K562 (cell line): ENCODE measurements at regions not wholly inside any gene's neighbourhood (a gene's known extent, or its start where the extent isn't known, plus 50 kb on each side); places are given as distances from the start of the nearest gene placed in this dataset.

Experiments
- ATAC-seq: fragments of 200-7000 bp; cut with Tn5 transposase; 3 replicates; pipeline ENCODE4 v1.9.1; 2020; ENCODE audit warnings: moderate library complexity
- BruUV-seq: library from RNA; stranded (reverse); fragments of 400-500 nt; replicated peaks from 2 replicates; lab custom pipeline; 2021; lab: Mats Ljungman, UMichigan
- CTCF ChIA-PET: fragments of 300-600 bp; formaldehyde crosslinking; extraction: SDS; loops from one replicate; lab custom pipeline; 2021; ENCODE audit warnings: low intra/inter-chr PET ratio; lab: Yijun Ruan, JAX
- POLR2A ChIA-PET: fragments of 300-600, 350-650 bp; sonication (Branson Sonifier 250); formaldehyde crosslinking; extraction: SDS; loops from one replicate; lab custom pipeline; 2021; ENCODE audit warnings: antibody characterized with exemption, inconsistent platforms; lab: Yijun Ruan, JAX
- DNase-seq, 4 experiments: peaks; one replicate each; pipeline versions ENCODE4 v3.0.0 to v3.0.0-alpha.2; 2011 to 2018; ENCODE audit warnings: low spot score in 3 of 4, mixed read lengths in 3 of 4; ENCODE audit errors: extremely low read depth in 1 of 4
- FAIRE-seq: peaks from 2 replicates; lab custom pipeline; 2011; peaks lifted over from hg19 to GRCh38; lab: Jason Lieb, UNC
- H2AFZ ChIP-seq: 2 replicates; pipeline ENCODE4 v1.6.0; 2011; ENCODE audit warnings: low read depth, low read length, control low read depth, inconsistent platforms
- H3K27ac ChIP-seq: fragments of 200-600 bp; 3 replicates; pipeline ENCODE4 v1.8.0; 2011; ENCODE audit warnings: low read depth, mild to moderate bottlenecking, control low read depth, inconsistent platforms, low read length, moderate library complexity, mixed read lengths; ENCODE audit errors: extremely low read depth
- H3K27me3 ChIP-seq, 2 experiments: fragments of 300-600 bp in 1 of 2; 2 replicates in 1 of 2; 3 replicates in 1 of 2; pipeline versions ENCODE4 v1.6.0 to v1.8.0; 2011; ENCODE audit warnings: inconsistent platforms in 2 of 2, low read length in 2 of 2, mild to moderate bottlenecking in 1 of 2, mixed read lengths in 1 of 2, moderate library complexity in 1 of 2; ENCODE audit not compliant: control insufficient read depth in 2 of 2, insufficient read depth in 2 of 2
- H3K36me3 ChIP-seq: fragments of 300-600 bp; 3 replicates; pipeline ENCODE4 v1.8.0; 2011; ENCODE audit warnings: mild to moderate bottlenecking, low read length, inconsistent platforms; ENCODE audit not compliant: control insufficient read depth, insufficient read depth
- H3K4me1 ChIP-seq, 2 experiments: fragments of 200-600 bp in 1 of 2; replicated peaks in 1 of 2; 2 replicates in 1 of 2; 3 replicates in 1 of 2; pipeline versions ENCODE4 v1.5.1 to v1.8.0; 2011; ENCODE audit warnings: inconsistent platforms in 2 of 2, low read length in 2 of 2, mild to moderate bottlenecking in 1 of 2, mixed read lengths in 1 of 2, moderate library complexity in 1 of 2; ENCODE audit not compliant: control insufficient read depth in 2 of 2, insufficient read depth in 2 of 2
- H3K4me2 ChIP-seq: 2 replicates; pipeline ENCODE4 v1.6.1; 2011; ENCODE audit warnings: low read length, control low read depth, inconsistent platforms, mixed read lengths; ENCODE audit not compliant: insufficient read depth
- H3K4me3 ChIP-seq: fragments of 200-600 bp; sonication (generic), shearing (Covaris generic); 2 replicates; pipeline ENCODE4 v1.5.1; 2016; ENCODE audit warnings: control low read depth, inconsistent platforms
- H3K79me2 ChIP-seq: fragments of 200-600 bp; 3 replicates; pipeline ENCODE4 v1.8.0; 2011; ENCODE audit warnings: low read length, inconsistent platforms; ENCODE audit not compliant: control insufficient read depth, insufficient read depth
- H3K9ac ChIP-seq, 2 experiments: 2 replicates each; pipeline versions ENCODE4 v1.6.0 to v1.6.1; 2011; ENCODE audit warnings: low read depth in 2 of 2, low read length in 2 of 2, control low read depth in 1 of 2, inconsistent platforms in 1 of 2, mild to moderate bottlenecking in 1 of 2, mixed read lengths in 1 of 2; ENCODE audit not compliant: insufficient read depth in 1 of 2
- H3K9me1 ChIP-seq: one replicate; pipeline ENCODE4 v1.6.0; 2011; ENCODE audit warnings: inconsistent platforms, mild to moderate bottlenecking, low read length, moderate library complexity; ENCODE audit not compliant: control insufficient read depth, insufficient read depth
- H3K9me3 ChIP-seq: replicated peaks from 2 replicates; pipeline ENCODE4 v1.5.1; 2011; ENCODE audit warnings: low read depth, low read length, inconsistent platforms; ENCODE audit not compliant: control insufficient read depth, insufficient read depth
- H4K20me1 ChIP-seq: replicated peaks from 2 replicates; pipeline ENCODE4 v1.6.1; 2011; ENCODE audit warnings: low read length, inconsistent platforms, mixed read lengths; ENCODE audit not compliant: control insufficient read depth, insufficient read depth
- PTBP1 ChIP-seq: fragments of 200-400 bp; formaldehyde crosslinking; IDR thresholded peaks from 2 replicates; pipeline ENCODE4 v1.6.1; 2017; ENCODE audit warnings: low read depth, low read length
- SAFB ChIP-seq: fragments of 200-400 bp; formaldehyde crosslinking; IDR thresholded peaks from 2 replicates; pipeline ENCODE4 v1.6.1; 2017; ENCODE audit warnings: low read depth, low read length, borderline replicate concordance
- TAF9B ChIP-seq: fragments of 450-650 bp; IDR thresholded peaks from 2 replicates; pipeline ENCODE4 v1.6.1; 2018; ENCODE audit warnings: mild to moderate bottlenecking; ENCODE audit not compliant: partially characterized antibody
- ZNF764 ChIP-seq: fragments of 250-450 bp; sonication (Bioruptor Pico); IDR thresholded peaks from 2 replicates; pipeline ENCODE4 v1.4.0; 2020; ENCODE audit warnings: low read depth, mild to moderate bottlenecking, moderate library complexity
- WGBS: fragments of 100-300 bp; shearing (Covaris generic); methylation state at CpG from one replicate; pipeline ENCODE4 v1.1.6; 2016; ENCODE audit warnings: low coverage, mixed read lengths; ENCODE audit not compliant: insufficient coverage; ENCODE audit errors: missing lambda C conversion rate; 5-methylcytosine and 5-hydroxymethylcytosine counted together
- in situ Hi-C: fragments of 300-500 bp; cut with MboI; formaldehyde crosslinking; loops from 4 replicates; pipeline ENCODE4 v1.15.0; 2018; ENCODE audit warnings: inconsistent platforms, mixed read lengths
- intact Hi-C: fragments of 100-400 bp; cut with micrococcal nuclease; formaldehyde crosslinking; loops from 2 replicates; pipeline ENCODE4 v1.14.2; 2022
- TF ChIP-seq, protein P1 (sequence below): fragments of 450-650 bp; IDR thresholded peaks from 2 replicates; pipeline ENCODE4 v1.6.1; 2018; ENCODE audit not compliant: partially characterized antibody
- TF ChIP-seq, protein P2 (sequence below): fragments of 450-650 bp; IDR thresholded peaks from 2 replicates; pipeline ENCODE4 v1.6.1; 2017; ENCODE audit warnings: antibody characterized with exemption, mild to moderate bottlenecking
- TF ChIP-seq, protein P3 (sequence below): fragments of 450-650 bp; formaldehyde crosslinking; IDR thresholded peaks from 2 replicates; pipeline ENCODE4 v1.4.0; 2022; ENCODE audit warnings: missing genetic modification characterization
- TF ChIP-seq, protein P4 (sequence below): fragments of 250-450 bp; sonication (Bioruptor Pico); IDR thresholded peaks from 2 replicates; pipeline ENCODE4 v1.4.0; 2020; ENCODE audit warnings: mild to moderate bottlenecking, moderate library complexity

DNA sequence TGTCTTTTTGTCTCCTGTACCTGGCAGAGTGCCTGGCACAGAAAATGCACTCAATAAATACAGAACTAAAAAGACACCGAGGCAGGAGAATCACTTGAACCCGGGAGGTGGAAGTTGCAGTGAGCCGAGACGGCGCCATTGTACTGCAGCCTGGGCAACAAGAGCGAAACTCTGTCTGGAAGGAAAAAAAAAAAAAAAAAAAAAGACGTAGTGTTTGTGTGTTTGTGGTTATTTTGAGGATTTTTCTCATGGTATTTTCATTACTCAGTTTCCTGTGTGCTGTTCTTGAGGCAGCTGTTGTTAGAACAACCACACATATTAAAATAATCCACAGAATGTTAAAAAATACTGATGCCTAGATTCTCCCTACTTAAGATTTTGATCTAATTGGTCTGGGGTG lies 519.2 kb upstream of the SPHKAP start (continued):
- TF ChIP-seq, protein P1, sequence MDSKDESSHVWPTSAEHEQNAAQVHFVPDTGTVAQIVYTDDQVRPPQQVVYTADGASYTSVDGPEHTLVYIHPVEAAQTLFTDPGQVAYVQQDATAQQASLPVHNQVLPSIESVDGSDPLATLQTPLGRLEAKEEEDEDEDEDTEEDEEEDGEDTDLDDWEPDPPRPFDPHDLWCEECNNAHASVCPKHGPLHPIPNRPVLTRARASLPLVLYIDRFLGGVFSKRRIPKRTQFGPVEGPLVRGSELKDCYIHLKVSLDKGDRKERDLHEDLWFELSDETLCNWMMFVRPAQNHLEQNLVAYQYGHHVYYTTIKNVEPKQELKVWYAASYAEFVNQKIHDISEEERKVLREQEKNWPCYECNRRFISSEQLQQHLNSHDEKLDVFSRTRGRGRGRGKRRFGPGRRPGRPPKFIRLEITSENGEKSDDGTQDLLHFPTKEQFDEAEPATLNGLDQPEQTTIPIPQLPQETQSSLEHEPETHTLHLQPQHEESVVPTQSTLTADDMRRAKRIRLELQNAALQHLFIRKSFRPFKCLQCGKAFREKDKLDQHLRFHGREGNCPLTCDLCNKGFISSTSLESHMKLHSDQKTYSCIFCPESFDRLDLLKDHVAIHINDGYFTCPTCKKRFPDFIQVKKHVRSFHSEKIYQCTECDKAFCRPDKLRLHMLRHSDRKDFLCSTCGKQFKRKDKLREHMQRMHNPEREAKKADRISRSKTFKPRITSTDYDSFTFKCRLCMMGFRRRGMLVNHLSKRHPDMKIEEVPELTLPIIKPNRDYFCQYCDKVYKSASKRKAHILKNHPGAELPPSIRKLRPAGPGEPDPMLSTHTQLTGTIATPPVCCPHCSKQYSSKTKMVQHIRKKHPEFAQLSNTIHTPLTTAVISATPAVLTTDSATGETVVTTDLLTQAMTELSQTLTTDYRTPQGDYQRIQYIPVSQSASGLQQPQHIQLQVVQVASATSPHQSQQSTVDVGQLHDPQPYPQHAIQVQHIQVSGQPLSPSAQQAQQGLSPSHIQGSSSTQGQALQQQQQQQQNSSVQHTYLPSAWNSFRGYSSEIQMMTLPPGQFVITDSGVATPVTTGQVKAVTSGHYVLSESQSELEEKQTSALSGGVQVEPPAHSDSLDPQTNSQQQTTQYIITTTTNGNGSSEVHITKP: no peak
- TF ChIP-seq SAFB: no peak

DNA sequence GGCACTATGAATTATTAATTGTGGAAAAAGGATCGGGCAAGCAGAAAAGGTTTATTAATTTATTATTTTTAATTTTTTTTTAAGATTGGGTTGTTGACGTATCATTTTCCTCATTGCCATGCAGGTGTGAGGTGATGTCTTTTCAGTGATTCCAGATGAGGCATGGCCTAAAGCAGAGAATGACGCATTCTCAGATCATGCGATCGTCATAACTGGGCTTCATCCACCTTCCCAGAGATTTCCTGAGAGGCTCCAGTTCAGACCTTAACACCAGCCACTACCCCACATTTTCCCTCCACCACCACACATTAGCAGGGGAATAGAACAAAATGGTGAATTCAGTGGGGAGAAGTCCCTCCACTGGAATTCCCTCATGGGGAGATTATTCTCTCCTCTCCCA lies 518.4 kb upstream of the SPHKAP start:
- Histone ChIP-seq H3K9me1 (no peaks in the 10 kb centered on the region), H3K27ac (no peak overlapping the region), H3K27me3 (no peaks in the 10 kb centered on the region), H2AFZ (no peak overlapping the region), H3K79me2 (no peaks in the 10 kb centered on the region), H3K4me2 (no peak overlapping the region), H3K4me3 (no peak overlapping the region), H3K36me3 (no peaks in the 10 kb centered on the region), H3K9me3 (no peaks in the 10 kb centered on the region), H3K4me1 (no peaks in the 10 kb centered on the region), H4K20me1 (no peaks in the 10 kb centered on the region), H3K9ac (no peak overlapping the region)
- DNase-seq (no peak), FAIRE-seq (no peak), ATAC-seq (no peak)
- POLR2A ChIA-PET: no interaction called here
- 3% methylated on average over 5 of the region's 5 CpGs for WGBS
- CTCF ChIA-PET: no interaction called here
- no TSS peak for BruUV-seq
- in situ Hi-C loops: no loop called here
- intact Hi-C loops: no loop called here
- TF ChIP-seq TAF9B (no peak), PTBP1 (no peak), ZNF764 (CRISPR knock-in tag) (no peak)
- TF ChIP-seq, protein P2, sequence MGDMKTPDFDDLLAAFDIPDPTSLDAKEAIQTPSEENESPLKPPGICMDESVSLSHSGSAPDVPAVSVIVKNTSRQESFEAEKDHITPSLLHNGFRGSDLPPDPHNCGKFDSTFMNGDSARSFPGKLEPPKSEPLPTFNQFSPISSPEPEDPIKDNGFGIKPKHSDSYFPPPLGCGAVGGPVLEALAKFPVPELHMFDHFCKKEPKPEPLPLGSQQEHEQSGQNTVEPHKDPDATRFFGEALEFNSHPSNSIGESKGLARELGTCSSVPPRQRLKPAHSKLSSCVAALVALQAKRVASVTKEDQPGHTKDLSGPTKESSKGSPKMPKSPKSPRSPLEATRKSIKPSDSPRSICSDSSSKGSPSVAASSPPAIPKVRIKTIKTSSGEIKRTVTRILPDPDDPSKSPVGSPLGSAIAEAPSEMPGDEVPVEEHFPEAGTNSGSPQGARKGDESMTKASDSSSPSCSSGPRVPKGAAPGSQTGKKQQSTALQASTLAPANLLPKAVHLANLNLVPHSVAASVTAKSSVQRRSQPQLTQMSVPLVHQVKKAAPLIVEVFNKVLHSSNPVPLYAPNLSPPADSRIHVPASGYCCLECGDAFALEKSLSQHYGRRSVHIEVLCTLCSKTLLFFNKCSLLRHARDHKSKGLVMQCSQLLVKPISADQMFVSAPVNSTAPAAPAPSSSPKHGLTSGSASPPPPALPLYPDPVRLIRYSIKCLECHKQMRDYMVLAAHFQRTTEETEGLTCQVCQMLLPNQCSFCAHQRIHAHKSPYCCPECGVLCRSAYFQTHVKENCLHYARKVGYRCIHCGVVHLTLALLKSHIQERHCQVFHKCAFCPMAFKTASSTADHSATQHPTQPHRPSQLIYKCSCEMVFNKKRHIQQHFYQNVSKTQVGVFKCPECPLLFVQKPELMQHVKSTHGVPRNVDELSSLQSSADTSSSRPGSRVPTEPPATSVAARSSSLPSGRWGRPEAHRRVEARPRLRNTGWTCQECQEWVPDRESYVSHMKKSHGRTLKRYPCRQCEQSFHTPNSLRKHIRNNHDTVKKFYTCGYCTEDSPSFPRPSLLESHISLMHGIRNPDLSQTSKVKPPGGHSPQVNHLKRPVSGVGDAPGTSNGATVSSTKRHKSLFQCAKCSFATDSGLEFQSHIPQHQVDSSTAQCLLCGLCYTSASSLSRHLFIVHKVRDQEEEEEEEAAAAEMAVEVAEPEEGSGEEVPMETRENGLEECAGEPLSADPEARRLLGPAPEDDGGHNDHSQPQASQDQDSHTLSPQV: no peak
- TF ChIP-seq, protein P3, sequence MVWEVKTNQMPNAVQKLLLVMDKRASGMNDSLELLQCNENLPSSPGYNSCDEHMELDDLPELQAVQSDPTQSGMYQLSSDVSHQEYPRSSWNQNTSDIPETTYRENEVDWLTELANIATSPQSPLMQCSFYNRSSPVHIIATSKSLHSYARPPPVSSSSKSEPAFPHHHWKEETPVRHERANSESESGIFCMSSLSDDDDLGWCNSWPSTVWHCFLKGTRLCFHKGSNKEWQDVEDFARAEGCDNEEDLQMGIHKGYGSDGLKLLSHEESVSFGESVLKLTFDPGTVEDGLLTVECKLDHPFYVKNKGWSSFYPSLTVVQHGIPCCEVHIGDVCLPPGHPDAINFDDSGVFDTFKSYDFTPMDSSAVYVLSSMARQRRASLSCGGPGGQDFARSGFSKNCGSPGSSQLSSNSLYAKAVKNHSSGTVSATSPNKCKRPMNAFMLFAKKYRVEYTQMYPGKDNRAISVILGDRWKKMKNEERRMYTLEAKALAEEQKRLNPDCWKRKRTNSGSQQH: no peak
- TF ChIP-seq, protein P4, sequence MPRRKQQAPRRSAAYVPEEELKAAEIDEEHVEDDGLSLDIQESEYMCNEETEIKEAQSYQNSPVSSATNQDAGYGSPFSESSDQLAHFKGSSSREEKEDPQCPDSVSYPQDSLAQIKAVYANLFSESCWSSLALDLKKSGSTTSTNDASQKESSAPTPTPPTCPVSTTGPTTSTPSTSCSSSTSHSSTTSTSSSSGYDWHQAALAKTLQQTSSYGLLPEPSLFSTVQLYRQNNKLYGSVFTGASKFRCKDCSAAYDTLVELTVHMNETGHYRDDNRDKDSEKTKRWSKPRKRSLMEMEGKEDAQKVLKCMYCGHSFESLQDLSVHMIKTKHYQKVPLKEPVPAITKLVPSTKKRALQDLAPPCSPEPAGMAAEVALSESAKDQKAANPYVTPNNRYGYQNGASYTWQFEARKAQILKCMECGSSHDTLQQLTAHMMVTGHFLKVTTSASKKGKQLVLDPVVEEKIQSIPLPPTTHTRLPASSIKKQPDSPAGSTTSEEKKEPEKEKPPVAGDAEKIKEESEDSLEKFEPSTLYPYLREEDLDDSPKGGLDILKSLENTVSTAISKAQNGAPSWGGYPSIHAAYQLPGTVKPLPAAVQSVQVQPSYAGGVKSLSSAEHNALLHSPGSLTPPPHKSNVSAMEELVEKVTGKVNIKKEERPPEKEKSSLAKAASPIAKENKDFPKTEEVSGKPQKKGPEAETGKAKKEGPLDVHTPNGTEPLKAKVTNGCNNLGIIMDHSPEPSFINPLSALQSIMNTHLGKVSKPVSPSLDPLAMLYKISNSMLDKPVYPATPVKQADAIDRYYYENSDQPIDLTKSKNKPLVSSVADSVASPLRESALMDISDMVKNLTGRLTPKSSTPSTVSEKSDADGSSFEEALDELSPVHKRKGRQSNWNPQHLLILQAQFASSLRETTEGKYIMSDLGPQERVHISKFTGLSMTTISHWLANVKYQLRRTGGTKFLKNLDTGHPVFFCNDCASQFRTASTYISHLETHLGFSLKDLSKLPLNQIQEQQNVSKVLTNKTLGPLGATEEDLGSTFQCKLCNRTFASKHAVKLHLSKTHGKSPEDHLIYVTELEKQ (CRISPR knock-in tag): no peak
